ENCODE measurements at regions not wholly inside any gene's neighbourhood (a gene's known extent, or its start where the extent isn't known, plus 50 kb on each side); places are given as distances from the start of the nearest gene placed in this dataset.

- TF ChIP-seq GATA3 (IDR thresholded peaks at IDR 0.05; ENCODE audit: low read depth, low read length) (no peak), GATA2 (IDR thresholded peaks at IDR 0.05; ENCODE audit: low read depth, low read length) (no peak)
Observed at GRCh38 chr12:125376422-125376821, 311.2 kb downstream of the AACS start.

Data from SH-SY5Y (cell line).